ENCODE measurements at regions not wholly inside any gene's neighbourhood (a gene's known extent, or its start where the extent isn't known, plus 50 kb on each side); places are given as distances from the start of the nearest gene placed in this dataset.

DNA sequence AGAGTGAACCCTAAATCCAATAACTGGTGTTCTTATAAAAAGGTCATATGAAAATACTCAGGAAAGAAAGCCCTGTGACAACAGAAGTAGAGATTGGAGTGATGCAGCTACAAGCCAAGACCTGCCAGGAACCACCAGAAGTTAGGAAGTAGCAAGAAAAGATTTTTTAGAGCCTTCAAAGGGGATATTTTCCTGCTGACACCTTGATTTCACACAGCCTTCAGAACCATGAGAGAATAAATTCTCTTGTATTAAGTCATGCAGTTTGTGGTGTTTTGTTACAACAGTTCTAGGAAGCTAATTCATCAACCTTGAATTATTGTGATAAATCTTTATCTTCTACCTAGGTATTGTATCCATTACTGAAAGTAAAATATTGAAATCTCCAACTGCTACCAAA lies 81.0 kb downstream of the HYCC1 start:
- Histone ChIP-seq H3K9me3 (ENCODE audit: severe bottlenecking) (no peaks in the 10 kb centered on the region), H3K27me3 (ENCODE audit: insufficient read depth, low read depth, severe bottlenecking) (no peaks in the 10 kb centered on the region), H3K27ac (no peak overlapping the region), H3K4me3 (ENCODE audit: low read depth, low read length) (no peak overlapping the region), H3K36me3 (no peaks in the 10 kb centered on the region)
- TF ChIP-seq, protein P1, sequence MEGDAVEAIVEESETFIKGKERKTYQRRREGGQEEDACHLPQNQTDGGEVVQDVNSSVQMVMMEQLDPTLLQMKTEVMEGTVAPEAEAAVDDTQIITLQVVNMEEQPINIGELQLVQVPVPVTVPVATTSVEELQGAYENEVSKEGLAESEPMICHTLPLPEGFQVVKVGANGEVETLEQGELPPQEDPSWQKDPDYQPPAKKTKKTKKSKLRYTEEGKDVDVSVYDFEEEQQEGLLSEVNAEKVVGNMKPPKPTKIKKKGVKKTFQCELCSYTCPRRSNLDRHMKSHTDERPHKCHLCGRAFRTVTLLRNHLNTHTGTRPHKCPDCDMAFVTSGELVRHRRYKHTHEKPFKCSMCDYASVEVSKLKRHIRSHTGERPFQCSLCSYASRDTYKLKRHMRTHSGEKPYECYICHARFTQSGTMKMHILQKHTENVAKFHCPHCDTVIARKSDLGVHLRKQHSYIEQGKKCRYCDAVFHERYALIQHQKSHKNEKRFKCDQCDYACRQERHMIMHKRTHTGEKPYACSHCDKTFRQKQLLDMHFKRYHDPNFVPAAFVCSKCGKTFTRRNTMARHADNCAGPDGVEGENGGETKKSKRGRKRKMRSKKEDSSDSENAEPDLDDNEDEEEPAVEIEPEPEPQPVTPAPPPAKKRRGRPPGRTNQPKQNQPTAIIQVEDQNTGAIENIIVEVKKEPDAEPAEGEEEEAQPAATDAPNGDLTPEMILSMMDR (IDR thresholded peaks at IDR 0.05; ENCODE audit: low read depth, low read length) = no peak
- DNase-seq = no peak

DNA sequence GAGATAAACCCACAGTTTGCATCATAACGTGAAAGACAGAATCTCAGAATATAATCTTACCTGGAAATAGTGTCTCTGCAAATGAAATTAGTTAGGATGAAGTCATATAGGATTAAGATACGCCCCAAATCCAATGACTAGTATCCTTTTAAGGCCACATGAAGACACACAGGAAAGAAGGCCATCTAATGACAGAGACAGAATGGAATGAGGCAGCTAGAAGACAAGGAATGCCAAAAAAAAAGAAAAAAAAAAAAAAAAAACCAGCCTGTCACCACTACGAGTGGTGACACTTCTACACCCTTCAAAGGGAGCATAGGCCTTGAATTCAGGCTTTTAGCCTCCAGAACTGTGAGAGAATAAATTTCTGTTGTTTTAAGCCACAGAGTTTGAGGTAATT lies 82.9 kb downstream of the HYCC1 start:
- Histone ChIP-seq H3K27me3 (ENCODE audit: insufficient read depth, low read depth, severe bottlenecking) (no peaks in the 10 kb centered on the region), H3K4me3 (ENCODE audit: low read depth, low read length) (no peak overlapping the region), H3K9me3 (ENCODE audit: severe bottlenecking) (no peaks in the 10 kb centered on the region), H3K27ac (no peak overlapping the region), H3K36me3 (no peaks in the 10 kb centered on the region)
- TF ChIP-seq, protein P1 (IDR thresholded peaks at IDR 0.05; ENCODE audit: low read depth, low read length) = no peak
- DNase-seq = no peak

DNA sequence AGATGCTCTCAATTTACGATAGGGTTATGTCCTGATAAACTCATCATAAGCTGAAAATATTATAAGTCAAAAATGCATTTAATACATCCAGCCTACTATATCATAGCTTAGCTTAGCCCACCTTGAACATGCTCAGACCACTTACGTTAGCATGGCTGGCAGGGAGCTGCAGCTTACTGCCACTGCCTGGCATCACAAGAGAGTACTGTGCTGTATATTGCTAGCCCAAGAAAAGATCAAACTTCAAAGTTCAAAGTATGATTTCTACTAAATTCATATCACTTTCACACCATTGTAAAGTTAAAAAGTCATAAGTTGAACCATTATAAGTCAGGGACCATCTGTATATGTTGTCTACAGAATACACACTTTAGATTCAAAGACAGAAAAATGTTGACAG lies 91.6 kb downstream of the HYCC1 start:
- Histone ChIP-seq H3K27me3 (ENCODE audit: insufficient read depth, low read depth, severe bottlenecking) (no peaks in the 10 kb centered on the region), H3K36me3 (no peaks in the 10 kb centered on the region), H3K9me3 (ENCODE audit: severe bottlenecking) (no peaks in the 10 kb centered on the region), H3K4me3 (ENCODE audit: low read depth, low read length) (no peak overlapping the region), H3K27ac (no peak overlapping the region)
- TF ChIP-seq, protein P1 (IDR thresholded peaks at IDR 0.05; ENCODE audit: low read depth, low read length) = no peak
- DNase-seq = no peak

DNA sequence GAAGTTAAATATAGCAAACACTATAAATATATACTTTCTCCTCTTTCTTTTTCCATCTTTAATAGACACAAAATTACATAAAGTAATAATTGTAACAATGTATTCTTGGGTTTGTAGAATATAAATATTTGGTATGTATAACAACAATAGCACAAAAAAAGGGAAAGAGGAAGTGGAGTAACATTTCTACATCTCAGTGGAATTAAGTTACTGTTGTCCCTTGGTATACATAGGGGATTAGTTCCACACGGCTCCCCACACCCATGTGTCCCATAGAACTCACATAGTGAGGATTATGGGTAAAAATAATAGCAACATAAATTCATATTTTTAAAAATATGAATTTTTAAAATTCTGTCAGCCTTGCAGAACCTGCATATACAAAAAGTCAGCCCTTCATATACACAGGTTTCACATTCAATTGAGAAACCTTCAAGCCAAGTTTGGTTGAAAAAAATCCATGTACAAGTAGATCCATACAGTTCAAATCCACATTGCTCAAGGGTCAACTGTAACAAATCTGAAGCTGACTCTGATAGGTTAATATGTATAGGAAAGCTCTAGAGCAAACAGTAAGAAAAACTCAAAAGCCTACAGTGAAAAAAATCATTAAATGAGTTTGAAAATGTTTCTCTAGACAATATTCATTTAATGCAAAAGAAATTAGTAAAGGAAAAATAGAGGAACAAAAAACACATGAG lies 92.4 kb downstream of the HYCC1 start:
- Histone ChIP-seq H3K27me3 (ENCODE audit: insufficient read depth, low read depth, severe bottlenecking) (no peaks in the 10 kb centered on the region), H3K9me3 (ENCODE audit: severe bottlenecking) (no peaks in the 10 kb centered on the region), H3K36me3 (no peaks in the 10 kb centered on the region), H3K4me3 (ENCODE audit: low read depth, low read length) (no peak overlapping the region), H3K27ac (no peak overlapping the region)
- DNase-seq = no peak
- TF ChIP-seq, protein P1 (IDR thresholded peaks at IDR 0.05; ENCODE audit: low read depth, low read length) = no peak

DNA sequence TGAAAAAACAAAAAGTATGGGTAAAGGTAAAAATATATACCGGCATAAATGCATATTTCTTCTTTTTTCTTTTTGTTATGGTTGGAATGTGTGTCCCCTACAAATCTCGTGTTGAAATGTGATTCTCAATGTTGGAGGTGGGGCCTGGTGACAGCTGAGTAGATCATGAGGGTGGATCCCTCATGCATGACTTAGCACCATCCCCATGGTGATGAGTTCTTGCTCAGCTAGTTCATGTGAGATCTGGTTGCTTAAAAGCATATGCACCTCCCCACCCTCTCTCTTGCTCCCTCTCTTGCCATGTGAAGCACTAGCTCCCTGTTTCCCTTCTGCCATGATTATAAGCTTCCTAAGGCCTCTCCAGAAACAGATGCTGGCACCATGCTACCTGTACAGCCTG lies 93.3 kb downstream of the HYCC1 start:
- H3K36me3 ChIP-seq = no peaks in the 10 kb centered on the region
- no peaks in the 10 kb centered on the region for H3K9me3 ChIP-seq (ENCODE audit: severe bottlenecking)
- TF ChIP-seq, protein P1 (IDR thresholded peaks at IDR 0.05; ENCODE audit: low read depth, low read length) = no peak
- H3K27ac ChIP-seq = no peak overlapping the region
- no peaks in the 10 kb centered on the region for H3K27me3 ChIP-seq (ENCODE audit: insufficient read depth, low read depth, severe bottlenecking)
- H3K4me3 ChIP-seq (ENCODE audit: low read depth, low read length) = no peak overlapping the region
- no peak for DNase-seq

DNA sequence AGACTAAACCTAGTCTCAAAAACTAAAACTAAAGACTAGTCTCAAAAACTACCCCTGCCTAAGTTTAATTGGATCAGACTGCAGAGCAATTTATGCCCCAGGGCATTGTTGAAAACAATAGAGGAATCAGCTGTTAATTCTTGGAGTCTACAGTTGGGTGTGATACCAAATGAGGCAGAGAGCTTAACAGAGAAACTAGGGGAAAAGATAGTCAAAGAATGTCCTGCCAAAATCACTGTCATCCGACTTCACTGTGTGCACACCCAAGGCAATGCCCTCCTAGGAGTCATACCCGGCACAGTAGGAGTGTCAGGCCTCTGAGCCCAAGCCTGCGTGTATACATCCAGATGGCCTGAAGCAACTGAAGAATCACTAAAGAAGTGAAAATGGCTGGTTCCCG lies 90.5 kb upstream of the TOMM7 start:
- H3K36me3 ChIP-seq = no peaks in the 10 kb centered on the region
- no peak overlapping the region for H3K27ac ChIP-seq
- TF ChIP-seq, protein P1 (IDR thresholded peaks at IDR 0.05; ENCODE audit: low read depth, low read length) = no peak
- H3K27me3 ChIP-seq (ENCODE audit: insufficient read depth, low read depth, severe bottlenecking) = no peaks in the 10 kb centered on the region
- H3K4me3 ChIP-seq (ENCODE audit: low read depth, low read length) = no peak overlapping the region
- DNase-seq = no peak
- H3K9me3 ChIP-seq (ENCODE audit: severe bottlenecking) = no peaks in the 10 kb centered on the region
